Vagina (tissue), 2 donors: ENCODE measurements at regions not wholly inside any gene's neighbourhood (a gene's known extent, or its start where the extent isn't known, plus 50 kb on each side); places are given as distances from the start of the nearest gene placed in this dataset.

Source experiments
- POLR2A ChIP-seq, 2 donors: fragments of 450-650 bp; IDR thresholded peaks; one replicate each; pipeline ENCODE4 v1.6.1; 2017; ENCODE audit warnings: antibody characterized with exemption in 2 of 2, mild to moderate bottlenecking in 2 of 2, moderate library complexity in 2 of 2
- POLR2AphosphoS5 ChIP-seq, 2 donors: sonication (generic); formaldehyde crosslinking; IDR thresholded peaks; one replicate each; pipeline ENCODE4 v1.9.0; 2017; ENCODE audit warnings: antibody characterized with exemption in 2 of 2, mild to moderate bottlenecking in 2 of 2, low read depth in 1 of 2; ENCODE audit not compliant: insufficient read depth in 1 of 2
- TF ChIP-seq, protein P1 (sequence below), 3 experiments: fragments of 450-650 bp in 2 of 3; fragments of 200-600 bp in 1 of 3; sonication (generic) in 1 of 3; IDR thresholded peaks; one replicate each; pipeline ENCODE4 v1.5.1; 2017 to 2019; ENCODE audit warnings: antibody characterized with exemption in 3 of 3, mild to moderate bottlenecking in 2 of 3, moderate library complexity in 2 of 3

DNA sequence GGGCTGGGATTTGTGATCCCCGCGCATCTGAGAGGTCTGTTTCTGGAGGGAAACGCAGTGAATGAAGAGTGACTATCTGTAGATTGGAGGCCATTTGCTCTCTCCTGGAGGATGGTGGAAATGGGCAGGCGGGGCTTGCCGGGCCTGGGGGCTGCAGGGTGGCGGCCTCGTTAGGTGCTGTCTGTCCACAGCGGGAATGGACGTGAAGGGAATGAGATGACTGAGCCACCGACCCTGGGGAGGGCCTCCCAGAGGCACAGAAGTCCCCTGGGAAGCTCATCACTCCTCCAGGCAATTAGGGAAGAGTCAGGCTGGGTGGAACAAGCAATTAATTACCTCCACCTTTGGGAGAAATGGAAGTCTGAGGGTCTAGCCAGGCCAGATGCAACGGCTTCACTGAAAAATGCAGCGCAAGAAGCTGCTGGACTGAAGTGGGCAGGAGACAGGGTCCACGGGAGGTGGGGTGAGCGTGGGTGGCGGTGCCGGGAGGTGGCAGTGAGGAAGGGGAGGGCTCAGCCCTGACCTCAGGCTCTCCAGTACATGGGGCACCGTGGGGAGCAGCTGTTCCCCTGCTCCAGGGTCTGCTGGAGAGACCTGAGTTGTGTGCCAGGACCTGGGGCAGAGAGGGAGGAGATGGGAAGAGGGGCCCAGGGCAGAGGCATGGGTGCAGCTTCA is 524.5 kb downstream of the BRD1 start:
- TF ChIP-seq, protein P1, sequence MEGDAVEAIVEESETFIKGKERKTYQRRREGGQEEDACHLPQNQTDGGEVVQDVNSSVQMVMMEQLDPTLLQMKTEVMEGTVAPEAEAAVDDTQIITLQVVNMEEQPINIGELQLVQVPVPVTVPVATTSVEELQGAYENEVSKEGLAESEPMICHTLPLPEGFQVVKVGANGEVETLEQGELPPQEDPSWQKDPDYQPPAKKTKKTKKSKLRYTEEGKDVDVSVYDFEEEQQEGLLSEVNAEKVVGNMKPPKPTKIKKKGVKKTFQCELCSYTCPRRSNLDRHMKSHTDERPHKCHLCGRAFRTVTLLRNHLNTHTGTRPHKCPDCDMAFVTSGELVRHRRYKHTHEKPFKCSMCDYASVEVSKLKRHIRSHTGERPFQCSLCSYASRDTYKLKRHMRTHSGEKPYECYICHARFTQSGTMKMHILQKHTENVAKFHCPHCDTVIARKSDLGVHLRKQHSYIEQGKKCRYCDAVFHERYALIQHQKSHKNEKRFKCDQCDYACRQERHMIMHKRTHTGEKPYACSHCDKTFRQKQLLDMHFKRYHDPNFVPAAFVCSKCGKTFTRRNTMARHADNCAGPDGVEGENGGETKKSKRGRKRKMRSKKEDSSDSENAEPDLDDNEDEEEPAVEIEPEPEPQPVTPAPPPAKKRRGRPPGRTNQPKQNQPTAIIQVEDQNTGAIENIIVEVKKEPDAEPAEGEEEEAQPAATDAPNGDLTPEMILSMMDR (IDR thresholded peaks at IDR 0.05) = no peak
- TF ChIP-seq POLR2AphosphoS5 (IDR thresholded peaks at IDR 0.05; ENCODE audit: insufficient read depth in 1 of 2, low read depth in 1 of 2) (no peak), POLR2A (IDR thresholded peaks at IDR 0.05) (no peak)
